Uterus (tissue), 2 donors: ENCODE measurements at regions not wholly inside any gene's neighbourhood (a gene's known extent, or its start where the extent isn't known, plus 50 kb on each side); places are given as distances from the start of the nearest gene placed in this dataset.

Experiments
- CTCF ChIP-seq, 4 experiments: fragments of 200-600 bp in 2 of 4; fragments of 450-650 bp in 2 of 4; sonication (generic) in 2 of 4; IDR thresholded peaks; one replicate each; pipeline ENCODE4 v1.5.1; 2016 to 2019; ENCODE audit warnings: antibody characterized with exemption in 4 of 4, mild to moderate bottlenecking in 2 of 4, moderate library complexity in 1 of 4
- POLR2A ChIP-seq, 2 donors: fragments of 450-650 bp; IDR thresholded peaks; one replicate each; pipeline ENCODE4 v1.6.1; 2016; ENCODE audit warnings: antibody characterized with exemption in 2 of 2, mild to moderate bottlenecking in 1 of 2, moderate library complexity in 1 of 2

GRCh38 chr17:72236980-72237633 lies 116.3 kb downstream of the SOX9 start:
- no peak for TF ChIP-seq CTCF (IDR thresholded peaks at IDR 0.05)
- TF ChIP-seq POLR2A (IDR thresholded peaks at IDR 0.05) = no peak
